HCT116 (cell line): ENCODE measurements at regions not wholly inside any gene's neighbourhood (a gene's known extent, or its start where the extent isn't known, plus 50 kb on each side); places are given as distances from the start of the nearest gene placed in this dataset.

Source experiments
- ATF3 ChIP-seq: IDR thresholded peaks from 2 replicates; pipeline ENCODE4 v1.6.1; 2012
- CTCF ChIP-seq, 3 experiments: fragments of 200-600 bp in 1 of 3; sonication (generic) in 1 of 3; IDR thresholded peaks in 2 of 3; conservative IDR thresholded peaks in 1 of 3; 2 replicates each; pipeline ENCODE4 v1.5.1; 2012 to 2017; ENCODE audit warnings: low read depth in 2 of 3, low read length in 2 of 3, antibody characterized with exemption in 1 of 3, borderline replicate concordance in 1 of 3, control low read depth in 1 of 3, mild to moderate bottlenecking in 1 of 3, mixed read lengths in 1 of 3, mixed run types in 1 of 3, moderate library complexity in 1 of 3; ENCODE audit not compliant: insufficient read depth in 1 of 3
- MAX ChIP-seq: IDR thresholded peaks from 2 replicates; pipeline ENCODE4 v1.6.1; 2012
- POLR2A ChIP-seq: IDR thresholded peaks from 2 replicates; pipeline ENCODE4 v1.7.0; 2011; ENCODE audit warnings: borderline replicate concordance; ENCODE audit not compliant: insufficient read depth, insufficient read length; ENCODE audit errors: extremely low read depth
- REST ChIP-seq: IDR thresholded peaks from 2 replicates; pipeline ENCODE4 v1.6.1; 2012; ENCODE audit warnings: low read depth
- SIN3A ChIP-seq: IDR thresholded peaks from 2 replicates; pipeline ENCODE4 v1.6.1; 2012; ENCODE audit warnings: low read depth
- SRF ChIP-seq: IDR thresholded peaks from 2 replicates; pipeline ENCODE4 v1.6.1; 2012; ENCODE audit warnings: low read depth
- TCF7L2 ChIP-seq: IDR thresholded peaks from 2 replicates; pipeline ENCODE4 v1.7.0; 2011; ENCODE audit warnings: borderline replicate concordance, inconsistent platforms; ENCODE audit not compliant: insufficient read depth, insufficient read length; ENCODE audit errors: extremely low read depth
- ZBTB33 ChIP-seq: IDR thresholded peaks from 2 replicates; pipeline ENCODE4 v1.6.1; 2011; ENCODE audit warnings: mild to moderate bottlenecking, low read length, moderate library complexity; ENCODE audit not compliant: insufficient replicate concordance; ENCODE audit errors: extremely low read depth
- ZNF274 ChIP-seq: fragments of 200-500 bp; sonication (Bioruptor generic); IDR thresholded peaks from 2 replicates; pipeline ENCODE4 v1.6.1; 2014; ENCODE audit warnings: mild to moderate bottlenecking, low read depth, low read length, inconsistent platforms

- TF ChIP-seq POLR2A = no peak
- no peak for TF ChIP-seq TCF7L2
- TF ChIP-seq CTCF (IDR thresholded peaks at IDR 0.05 in 2 of 3, conservative IDR thresholded peaks at IDR 0.05 in 1 of 3; ENCODE audit: borderline replicate concordance in 1 of 3, insufficient read depth in 1 of 3, low read depth in 2 of 3, low read length in 2 of 3) = no peak
- no peak for TF ChIP-seq ATF3
- TF ChIP-seq REST = no peak
- TF ChIP-seq SRF = no peak
- no peak for TF ChIP-seq ZBTB33
- no peak for TF ChIP-seq SIN3A
- no peak for TF ChIP-seq MAX
- no peak for TF ChIP-seq ZNF274
Measured at GRCh38 chrX:9339603-9340491, 125.0 kb upstream of the TBL1X start.
